A549 (cell line): ENCODE measurements at regions not wholly inside any gene's neighbourhood (a gene's known extent, or its start where the extent isn't known, plus 50 kb on each side); places are given as distances from the start of the nearest gene placed in this dataset.

Experiments used
- ESRRA ChIP-seq: fragments of 150-350 bp; IDR thresholded peaks from 2 replicates; pipeline ENCODE4 v1.6.1; 2014; ENCODE audit warnings: mild to moderate bottlenecking, low read length, borderline replicate concordance
- MAZ ChIP-seq: fragments of 150-350 bp; IDR thresholded peaks from 2 replicates; pipeline ENCODE4 v1.6.1; 2014; ENCODE audit warnings: antibody characterized with exemption, low read depth, low read length, borderline replicate concordance
- MYC ChIP-seq: IDR thresholded peaks from 2 replicates; pipeline ENCODE4 v1.6.1; 2012; ENCODE audit warnings: mild to moderate bottlenecking, inconsistent platforms, low read length, improper control_type of control experiment, borderline replicate concordance
- RARB ChIP-seq: fragments of 250-450 bp; sonication (Bioruptor Pico); IDR thresholded peaks from 2 replicates; pipeline ENCODE4 v1.8.0; 2021; ENCODE audit warnings: mild to moderate bottlenecking, moderate library complexity
- TF ChIP-seq, protein P1 (sequence below): fragments of >200 bp; sonication (Bioruptor Twin); formaldehyde crosslinking; IDR thresholded peaks from 3 replicates; pipeline ENCODE4 v1.5.1; 2016

DNA sequence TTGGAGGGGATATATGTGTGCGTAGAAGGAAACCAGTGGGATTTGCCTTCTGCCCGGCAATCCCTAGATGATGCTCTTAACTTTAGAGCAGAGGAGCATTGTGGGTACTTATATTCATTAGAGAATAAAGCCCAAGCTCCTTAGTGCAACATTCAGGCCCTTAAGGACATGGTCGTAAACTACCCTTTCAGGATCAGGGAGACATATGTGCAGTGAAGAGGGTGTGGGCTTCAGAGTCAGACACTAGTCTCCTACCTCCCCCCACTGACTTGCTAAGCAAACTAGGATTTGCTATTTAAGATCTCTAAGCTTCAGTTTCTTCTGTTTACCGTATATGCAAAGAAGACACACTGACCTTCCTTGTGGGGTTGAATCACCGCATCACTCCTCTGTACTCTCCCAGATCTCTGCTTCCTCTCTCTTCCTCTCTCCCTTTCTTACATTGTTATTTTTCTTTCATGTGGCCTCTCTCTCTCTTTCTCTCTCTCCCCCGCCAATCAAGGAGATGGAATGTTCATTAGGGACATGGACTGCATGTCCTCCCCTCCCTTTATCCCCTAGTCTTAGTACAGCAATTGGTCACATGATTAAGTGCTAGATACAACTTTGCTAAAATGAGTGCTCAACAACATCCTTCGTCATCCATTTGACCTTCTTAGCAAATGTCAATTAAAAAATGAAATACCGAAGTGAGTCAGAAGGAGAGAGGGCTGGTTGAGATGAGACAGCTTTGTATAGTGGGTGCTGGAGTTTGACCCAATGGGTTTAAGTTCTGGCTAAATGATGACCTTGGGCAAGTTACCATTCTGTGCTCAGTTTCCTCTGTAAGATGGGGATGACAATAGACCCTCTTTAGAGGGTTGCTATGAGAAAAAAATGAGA, 91.7 kb downstream of the TMX1 start:
- TF ChIP-seq MYC (no peak), ESRRA (no peak), MAZ (no peak), RARB (CRISPR knock-in tag) (no peak)
- TF ChIP-seq, protein P1, sequence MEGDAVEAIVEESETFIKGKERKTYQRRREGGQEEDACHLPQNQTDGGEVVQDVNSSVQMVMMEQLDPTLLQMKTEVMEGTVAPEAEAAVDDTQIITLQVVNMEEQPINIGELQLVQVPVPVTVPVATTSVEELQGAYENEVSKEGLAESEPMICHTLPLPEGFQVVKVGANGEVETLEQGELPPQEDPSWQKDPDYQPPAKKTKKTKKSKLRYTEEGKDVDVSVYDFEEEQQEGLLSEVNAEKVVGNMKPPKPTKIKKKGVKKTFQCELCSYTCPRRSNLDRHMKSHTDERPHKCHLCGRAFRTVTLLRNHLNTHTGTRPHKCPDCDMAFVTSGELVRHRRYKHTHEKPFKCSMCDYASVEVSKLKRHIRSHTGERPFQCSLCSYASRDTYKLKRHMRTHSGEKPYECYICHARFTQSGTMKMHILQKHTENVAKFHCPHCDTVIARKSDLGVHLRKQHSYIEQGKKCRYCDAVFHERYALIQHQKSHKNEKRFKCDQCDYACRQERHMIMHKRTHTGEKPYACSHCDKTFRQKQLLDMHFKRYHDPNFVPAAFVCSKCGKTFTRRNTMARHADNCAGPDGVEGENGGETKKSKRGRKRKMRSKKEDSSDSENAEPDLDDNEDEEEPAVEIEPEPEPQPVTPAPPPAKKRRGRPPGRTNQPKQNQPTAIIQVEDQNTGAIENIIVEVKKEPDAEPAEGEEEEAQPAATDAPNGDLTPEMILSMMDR, result no peak
